HUDEP-2 (cell line): ENCODE measurements at regions not wholly inside any gene's neighbourhood (a gene's known extent, or its start where the extent isn't known, plus 50 kb on each side); places are given as distances from the start of the nearest gene placed in this dataset.

ENCODE experiments used
- DNase-seq, 76 experiments: peaks; one replicate each; lab custom pipeline; 2025; ENCODE audit not compliant: unreplicated experiment in 76 of 76; lab: John Stamatoyannopoulos, UW

GRCh38 chr5:158485047-158485446 is 614.7 kb downstream of the EBF1 start:
- no peak for DNase-seq

- no peak for DNase-seq
Observed at GRCh38 chr5:158484150-158484549, 615.6 kb downstream of the EBF1 start.

- no peak for DNase-seq
Observed at GRCh38 chr5:158483281-158483860, 616.3 kb downstream of the EBF1 start.

- no peak for DNase-seq
Observed at GRCh38 chr5:158482125-158482524, 617.6 kb downstream of the EBF1 start.

GRCh38 chr5:158478139-158478538 is 619.2 kb upstream of the CLINT1 start:
- no peak for DNase-seq

GRCh38 chr5:158477214-158477613 is 618.3 kb upstream of the CLINT1 start:
- no peak for DNase-seq

GRCh38 chr5:158473016-158473635 is 614.2 kb upstream of the CLINT1 start:
- DNase-seq: no peak

GRCh38 chr5:158471535-158471924 is 612.6 kb upstream of the CLINT1 start:
- DNase-seq: no peak

GRCh38 chr5:158470764-158471534 is 612.0 kb upstream of the CLINT1 start:
- DNase-seq: no peak

GRCh38 chr5:158468444-158468843 is 609.5 kb upstream of the CLINT1 start:
- no peak for DNase-seq

- DNase-seq: no peak
Observed at GRCh38 chr5:158466191-158466590, 607.2 kb upstream of the CLINT1 start.

- DNase-seq: no peak
Observed at GRCh38 chr5:158465086-158465972, 606.4 kb upstream of the CLINT1 start.

GRCh38 chr5:158464383-158464782 is 605.4 kb upstream of the CLINT1 start:
- DNase-seq: no peak

- DNase-seq: no peak
Observed at GRCh38 chr5:158463938-158464337, 605.0 kb upstream of the CLINT1 start.

- no peak for DNase-seq
Observed at GRCh38 chr5:158463188-158463587, 604.2 kb upstream of the CLINT1 start.

GRCh38 chr5:158462349-158463114 is 603.6 kb upstream of the CLINT1 start:
- no peak for DNase-seq

GRCh38 chr5:158461240-158461854 is 602.4 kb upstream of the CLINT1 start:
- DNase-seq: no peak

- DNase-seq: no peak
Observed at GRCh38 chr5:158458086-158458485, 599.1 kb upstream of the CLINT1 start.

- DNase-seq: no peak
Observed at GRCh38 chr5:158456756-158457155, 597.8 kb upstream of the CLINT1 start.

- DNase-seq: no peak
Observed at GRCh38 chr5:158456241-158456640, 597.3 kb upstream of the CLINT1 start.
